Choroid plexus epithelial cell (primary cell): ENCODE measurements at regions not wholly inside any gene's neighbourhood (a gene's known extent, or its start where the extent isn't known, plus 50 kb on each side); places are given as distances from the start of the nearest gene placed in this dataset.

ENCODE experiments used
- DNase-seq: peaks from one replicate; pipeline ENCODE4 v3.0.0-alpha.2; 2010; ENCODE audit warnings: low read depth
- H3K4me3 ChIP-seq: 2 replicates; pipeline ENCODE4 v1.5.1; 2011; ENCODE audit warnings: low read depth, mild to moderate bottlenecking, control low read depth, low read length, moderate library complexity
- CTCF ChIP-seq: conservative IDR thresholded peaks from 2 replicates; pipeline ENCODE4 v1.5.1; 2011; ENCODE audit warnings: low read depth, mild to moderate bottlenecking, control low read depth, inconsistent platforms, low read length, moderate library complexity

GRCh38 chr1:87795615-87796337, 467.1 kb downstream of the LMO4 start:
- H3K4me3 ChIP-seq: no peak overlapping the region
- peak; percentile 17 for DNase-seq
- TF ChIP-seq CTCF: no peak

DNA sequence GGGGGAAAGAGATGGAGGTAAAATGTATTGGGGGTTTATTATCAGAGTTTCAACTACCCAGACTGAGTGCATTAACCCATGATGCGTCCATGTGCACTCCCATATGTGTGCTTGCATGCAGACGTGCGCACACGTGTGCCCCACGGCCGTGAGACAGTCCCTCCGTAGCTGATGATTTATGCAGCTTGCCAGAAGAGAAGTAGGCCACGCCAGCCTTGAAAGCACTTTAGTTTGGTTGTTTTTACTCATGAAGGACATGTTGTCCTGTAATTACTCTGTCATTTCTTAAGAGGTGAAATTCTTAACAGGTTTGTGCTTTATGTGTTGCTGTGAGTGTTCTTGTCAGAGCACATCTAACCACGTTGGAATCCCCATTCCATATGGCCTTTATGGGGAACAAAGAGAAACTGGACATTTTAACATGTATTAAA, 467.8 kb downstream of the LMO4 start:
- TF ChIP-seq CTCF: no peak
- no peak for DNase-seq
- no peak overlapping the region for H3K4me3 ChIP-seq

GRCh38 chr1:87799451-87799850, 470.8 kb downstream of the LMO4 start:
- H3K4me3 ChIP-seq: no peak overlapping the region
- peak; percentile 46 for DNase-seq
- TF ChIP-seq CTCF: no peak

GRCh38 chr1:87800006-87800405, 471.3 kb downstream of the LMO4 start:
- H3K4me3 ChIP-seq: no peak overlapping the region
- TF ChIP-seq CTCF: no peak
- no peak for DNase-seq

- TF ChIP-seq CTCF: no peak
- no peak overlapping the region for H3K4me3 ChIP-seq
- no peak for DNase-seq
These were observed 474.7 kb downstream of the LMO4 start for GRCh38 chr1:87803375-87803774.

DNA sequence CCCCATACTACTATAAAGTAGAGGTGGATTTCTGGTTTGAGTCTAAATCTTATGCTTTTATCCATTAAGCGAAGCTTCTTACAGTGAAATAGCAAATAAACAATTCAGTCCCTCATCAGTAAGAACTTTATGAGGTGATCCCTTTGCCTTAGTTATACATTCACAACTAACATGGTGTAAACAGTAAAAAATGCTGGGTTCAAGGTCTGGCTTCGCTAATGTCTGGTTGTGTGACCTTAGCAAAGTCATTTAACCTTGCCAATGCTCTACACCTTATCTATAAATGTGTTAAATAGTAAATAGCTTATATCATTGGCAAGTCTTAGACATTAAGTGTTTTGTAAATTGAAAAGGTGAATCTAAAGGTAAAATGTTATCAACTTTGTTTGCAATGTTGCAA, 475.4 kb downstream of the LMO4 start:
- no peak for TF ChIP-seq CTCF
- no peak overlapping the region for H3K4me3 ChIP-seq
- DNase-seq: no peak
